HEK293 (cell line): ENCODE measurements at regions not wholly inside any gene's neighbourhood (a gene's known extent, or its start where the extent isn't known, plus 50 kb on each side); places are given as distances from the start of the nearest gene placed in this dataset.

Experiments used
- CTCF ChIA-PET: fragments of 350-600 bp; formaldehyde crosslinking; extraction: SDS; loops from one replicate; lab custom pipeline; 2021; ENCODE audit warnings: antibody characterized with exemption; lab: Yijun Ruan, JAX
- POLR2A ChIA-PET: fragments of 300-600 bp; formaldehyde crosslinking; extraction: SDS; loops from one replicate; lab custom pipeline; 2020; ENCODE audit warnings: antibody characterized with exemption, inconsistent platforms; lab: Yijun Ruan, JAX
- H3K27ac ChIP-seq: fragments of 200-500 bp; sonication (Bioruptor generic); 2 replicates; pipeline ENCODE4 v1.5.1; 2014; ENCODE audit warnings: low read depth, low read length, control low read depth, inconsistent platforms; ENCODE audit errors: extremely low read depth
- H3K36me3 ChIP-seq, 2 experiments: fragments of 200-500 bp in 1 of 2; sonication (Bioruptor generic) in 1 of 2; 1 replicate in 1 of 2; 2 replicates in 1 of 2; pipeline ENCODE4 v1.5.1; 2014 to 2017; ENCODE audit warnings: inconsistent platforms in 2 of 2, low read length in 2 of 2; ENCODE audit not compliant: control insufficient read depth in 2 of 2, insufficient read depth in 1 of 2
- H3K4me1 ChIP-seq: fragments of 200-500 bp; sonication (Bioruptor generic); 2 replicates; pipeline ENCODE4 v1.5.1; 2014; ENCODE audit warnings: mild to moderate bottlenecking, low read length, inconsistent platforms; ENCODE audit not compliant: control insufficient read depth, insufficient read depth
- H3K4me3 ChIP-seq: 2 replicates; pipeline ENCODE4 v1.5.1; 2011; ENCODE audit warnings: low read depth, mild to moderate bottlenecking, control low read depth, low read length, moderate library complexity
- H3K9me3 ChIP-seq: fragments of 200-500 bp; sonication (Bioruptor generic); 2 replicates; pipeline ENCODE4 v1.5.1; 2014; ENCODE audit warnings: low read depth, low read length, inconsistent platforms; ENCODE audit not compliant: control insufficient read depth, insufficient read depth
- BCL11A ChIP-seq: fragments of 450-650 bp; formaldehyde crosslinking; IDR thresholded peaks from 2 replicates; pipeline ENCODE4 v1.5.1; 2016; ENCODE audit warnings: low read depth, missing biosample characterization, missing genetic modification characterization
- KLF1 ChIP-seq: fragments of 450-650 bp; formaldehyde crosslinking; IDR thresholded peaks from 2 replicates; pipeline ENCODE4 v1.5.1; 2016; ENCODE audit warnings: missing biosample characterization, missing genetic modification characterization
- MZF1 ChIP-seq: fragments of 450-650 bp; formaldehyde crosslinking; IDR thresholded peaks from 2 replicates; pipeline ENCODE4 v1.5.1; 2017; ENCODE audit warnings: missing biosample characterization, missing genetic modification characterization, borderline replicate concordance
- PBX3 ChIP-seq: sonication (generic); formaldehyde crosslinking; IDR thresholded peaks from 2 replicates; pipeline ENCODE4 v1.8.1; 2022; ENCODE audit warnings: mild to moderate bottlenecking, moderate library complexity, missing genetic modification reagents
- SETDB1 ChIP-seq: IDR thresholded peaks from one replicate; pipeline ENCODE4 v1.6.1; 2017; ENCODE audit warnings: mild to moderate bottlenecking, low read length, moderate library complexity, mixed read lengths; ENCODE audit not compliant: insufficient read length
- TCF7L2 ChIP-seq: IDR thresholded peaks from 2 replicates; pipeline ENCODE4 v1.6.1; 2011; ENCODE audit warnings: low read depth, mild to moderate bottlenecking, inconsistent platforms, low read length, moderate library complexity, borderline replicate concordance
- ZBTB7A ChIP-seq: fragments of 450-650 bp; formaldehyde crosslinking; IDR thresholded peaks from 2 replicates; pipeline ENCODE4 v1.5.1; 2016; ENCODE audit warnings: low read depth, missing biosample characterization, missing genetic modification characterization
- ZEB2 ChIP-seq: fragments of 450-650 bp; formaldehyde crosslinking; IDR thresholded peaks from 2 replicates; pipeline ENCODE4 v1.5.1; 2016; ENCODE audit warnings: missing biosample characterization, missing genetic modification characterization
- ZNF175 ChIP-seq: fragments of 450-650 bp; formaldehyde crosslinking; IDR thresholded peaks from 2 replicates; pipeline ENCODE4 v1.5.1; 2016; ENCODE audit warnings: missing biosample characterization, missing genetic modification characterization
- ZNF350 ChIP-seq: fragments of 450-650 bp; formaldehyde crosslinking; IDR thresholded peaks from 2 replicates; pipeline ENCODE4 v1.5.0; 2017; ENCODE audit warnings: missing biosample characterization, mild to moderate bottlenecking, missing genetic modification characterization
- ZNF391 ChIP-seq: fragments of 450-650 bp; formaldehyde crosslinking; IDR thresholded peaks from 2 replicates; pipeline ENCODE4 v1.5.1; 2016; ENCODE audit warnings: low read depth, missing biosample characterization, missing genetic modification characterization, borderline replicate concordance
- ZNF398 ChIP-seq: fragments of 450-650 bp; formaldehyde crosslinking; IDR thresholded peaks from 2 replicates; pipeline ENCODE4 v1.5.1; 2017; ENCODE audit warnings: missing biosample characterization, missing genetic modification characterization
- ZNF670 ChIP-seq: fragments of 450-650 bp; formaldehyde crosslinking; IDR thresholded peaks from 2 replicates; pipeline ENCODE4 v1.5.1; 2016; ENCODE audit warnings: missing biosample characterization, missing genetic modification characterization, low read depth
- TF ChIP-seq, protein P1 (sequence below): fragments of 450-650 bp; formaldehyde crosslinking; IDR thresholded peaks from 2 replicates; pipeline ENCODE4; 2016; ENCODE audit warnings: missing biosample characterization, missing genetic modification characterization
- TF ChIP-seq, protein P2 (sequence below): fragments of 450-650 bp; formaldehyde crosslinking; IDR thresholded peaks from 2 replicates; pipeline ENCODE4 v1.5.1; 2016; ENCODE audit warnings: missing biosample characterization, missing genetic modification characterization
- TF ChIP-seq, protein P3 (sequence below): fragments of 450-650 bp; formaldehyde crosslinking; IDR thresholded peaks from 2 replicates; pipeline ENCODE4 v1.5.1; 2016; ENCODE audit warnings: missing biosample characterization, missing genetic modification characterization
- TF ChIP-seq, protein P4 (sequence below): fragments of 450-650 bp; formaldehyde crosslinking; IDR thresholded peaks from 2 replicates; pipeline ENCODE4 v1.5.1; 2017; ENCODE audit warnings: missing biosample characterization, missing genetic modification characterization
- TF ChIP-seq, protein P5 (sequence below): fragments of 450-650 bp; formaldehyde crosslinking; IDR thresholded peaks from 2 replicates; pipeline ENCODE4 v1.5.1; 2017; ENCODE audit warnings: missing biosample characterization, missing genetic modification characterization

- no peak overlapping the region for H3K27ac ChIP-seq
- H3K4me3 ChIP-seq = no peak overlapping the region
- TF ChIP-seq, protein P1, sequence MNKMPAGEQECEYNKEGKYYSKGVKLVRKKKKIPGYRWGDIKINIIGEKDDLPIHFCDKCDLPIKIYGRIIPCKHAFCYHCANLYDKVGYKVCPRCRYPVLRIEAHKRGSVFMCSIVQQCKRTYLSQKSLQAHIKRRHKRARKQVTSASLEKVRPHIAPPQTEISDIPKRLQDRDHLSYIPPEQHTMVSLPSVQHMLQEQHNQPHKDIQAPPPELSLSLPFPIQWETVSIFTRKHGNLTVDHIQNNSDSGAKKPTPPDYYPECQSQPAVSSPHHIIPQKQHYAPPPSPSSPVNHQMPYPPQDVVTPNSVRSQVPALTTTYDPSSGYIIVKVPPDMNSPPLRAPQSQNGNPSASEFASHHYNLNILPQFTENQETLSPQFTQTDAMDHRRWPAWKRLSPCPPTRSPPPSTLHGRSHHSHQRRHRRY (tag by site-specific recombination) = no peak
- TF ChIP-seq PBX3 (CRISPR knock-in tag) (no peak), KLF1 (tag by site-specific recombination) (no peak), ZNF350 (tag by site-specific recombination) (no peak), ZNF670 (no peak), MZF1 (tag by site-specific recombination) (no peak), SETDB1 (no peak), ZNF391 (tag by site-specific recombination) (no peak), BCL11A (tag by site-specific recombination) (no peak), ZBTB7A (tag by site-specific recombination) (no peak), ZEB2 (no peak), ZNF398 (tag by site-specific recombination) (no peak), TCF7L2 (no peak), ZNF175 (no peak)
- TF ChIP-seq, protein P2, sequence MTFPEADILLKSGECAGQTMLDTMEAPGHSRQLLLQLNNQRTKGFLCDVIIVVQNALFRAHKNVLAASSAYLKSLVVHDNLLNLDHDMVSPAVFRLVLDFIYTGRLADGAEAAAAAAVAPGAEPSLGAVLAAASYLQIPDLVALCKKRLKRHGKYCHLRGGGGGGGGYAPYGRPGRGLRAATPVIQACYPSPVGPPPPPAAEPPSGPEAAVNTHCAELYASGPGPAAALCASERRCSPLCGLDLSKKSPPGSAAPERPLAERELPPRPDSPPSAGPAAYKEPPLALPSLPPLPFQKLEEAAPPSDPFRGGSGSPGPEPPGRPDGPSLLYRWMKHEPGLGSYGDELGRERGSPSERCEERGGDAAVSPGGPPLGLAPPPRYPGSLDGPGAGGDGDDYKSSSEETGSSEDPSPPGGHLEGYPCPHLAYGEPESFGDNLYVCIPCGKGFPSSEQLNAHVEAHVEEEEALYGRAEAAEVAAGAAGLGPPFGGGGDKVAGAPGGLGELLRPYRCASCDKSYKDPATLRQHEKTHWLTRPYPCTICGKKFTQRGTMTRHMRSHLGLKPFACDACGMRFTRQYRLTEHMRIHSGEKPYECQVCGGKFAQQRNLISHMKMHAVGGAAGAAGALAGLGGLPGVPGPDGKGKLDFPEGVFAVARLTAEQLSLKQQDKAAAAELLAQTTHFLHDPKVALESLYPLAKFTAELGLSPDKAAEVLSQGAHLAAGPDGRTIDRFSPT (tag by site-specific recombination) = no peak
- TF ChIP-seq, protein P3, sequence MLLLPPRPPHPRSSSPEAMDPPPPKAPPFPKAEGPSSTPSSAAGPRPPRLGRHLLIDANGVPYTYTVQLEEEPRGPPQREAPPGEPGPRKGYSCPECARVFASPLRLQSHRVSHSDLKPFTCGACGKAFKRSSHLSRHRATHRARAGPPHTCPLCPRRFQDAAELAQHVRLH = no peak
- TF ChIP-seq, protein P4, sequence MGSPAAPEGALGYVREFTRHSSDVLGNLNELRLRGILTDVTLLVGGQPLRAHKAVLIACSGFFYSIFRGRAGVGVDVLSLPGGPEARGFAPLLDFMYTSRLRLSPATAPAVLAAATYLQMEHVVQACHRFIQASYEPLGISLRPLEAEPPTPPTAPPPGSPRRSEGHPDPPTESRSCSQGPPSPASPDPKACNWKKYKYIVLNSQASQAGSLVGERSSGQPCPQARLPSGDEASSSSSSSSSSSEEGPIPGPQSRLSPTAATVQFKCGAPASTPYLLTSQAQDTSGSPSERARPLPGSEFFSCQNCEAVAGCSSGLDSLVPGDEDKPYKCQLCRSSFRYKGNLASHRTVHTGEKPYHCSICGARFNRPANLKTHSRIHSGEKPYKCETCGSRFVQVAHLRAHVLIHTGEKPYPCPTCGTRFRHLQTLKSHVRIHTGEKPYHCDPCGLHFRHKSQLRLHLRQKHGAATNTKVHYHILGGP (tag by site-specific recombination) = no peak
- TF ChIP-seq, protein P5, sequence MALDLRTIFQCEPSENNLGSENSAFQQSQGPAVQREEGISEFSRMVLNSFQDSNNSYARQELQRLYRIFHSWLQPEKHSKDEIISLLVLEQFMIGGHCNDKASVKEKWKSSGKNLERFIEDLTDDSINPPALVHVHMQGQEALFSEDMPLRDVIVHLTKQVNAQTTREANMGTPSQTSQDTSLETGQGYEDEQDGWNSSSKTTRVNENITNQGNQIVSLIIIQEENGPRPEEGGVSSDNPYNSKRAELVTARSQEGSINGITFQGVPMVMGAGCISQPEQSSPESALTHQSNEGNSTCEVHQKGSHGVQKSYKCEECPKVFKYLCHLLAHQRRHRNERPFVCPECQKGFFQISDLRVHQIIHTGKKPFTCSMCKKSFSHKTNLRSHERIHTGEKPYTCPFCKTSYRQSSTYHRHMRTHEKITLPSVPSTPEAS = no peak
- TF ChIP-seq, all 188 proteins: peak for 0
- no peaks in the 10 kb centered on the region for H3K9me3 ChIP-seq
- H3K4me1 ChIP-seq = no peaks in the 10 kb centered on the region
- H3K36me3 ChIP-seq = no peaks in the 10 kb centered on the region
- POLR2A ChIA-PET = no interaction called here
- CTCF ChIA-PET = no interaction called here
These were observed 230.1 kb downstream of the TFAP2C start for GRCh38 chr20:56859039-56859800.
